Adrenal gland (tissue), 9 donors: ENCODE measurements at regions not wholly inside any gene's neighbourhood (a gene's known extent, or its start where the extent isn't known, plus 50 kb on each side); places are given as distances from the start of the nearest gene placed in this dataset.

Experiments
- DNase-seq, 7 donors: peaks; one replicate each; pipeline ENCODE4 v3.0.0-alpha.2; 2019 to 2020
- H3K27ac ChIP-seq, 5 donors: fragments of 200-600 bp; sonication (generic) in 4 of 5; 1 replicate in 3 of 5; 2 replicates in 2 of 5; pipeline versions ENCODE4 v1.5.1 to v1.8.0; 2016 to 2020; ENCODE audit warnings: mild to moderate bottlenecking in 1 of 5
- H3K27me3 ChIP-seq: fragments of 200-600 bp; 2 replicates; pipeline ENCODE4 v1.8.0; 2021
- H3K36me3 ChIP-seq, 2 donors: fragments of 200-600 bp; replicated peaks in 1 of 2; 1 replicate in 1 of 2; 2 replicates in 1 of 2; pipeline versions ENCODE4 v1.5.1 to v1.8.0; 2018 to 2022
- H3K4me1 ChIP-seq, 2 donors: fragments of 200-600 bp; replicated peaks in 1 of 2; 1 replicate in 1 of 2; 2 replicates in 1 of 2; pipeline versions ENCODE4 v1.5.1 to v1.8.0; 2018 to 2021
- H3K4me3 ChIP-seq, 4 donors: fragments of 200-600 bp; sonication (generic) in 3 of 4; one replicate each; pipeline ENCODE4 v1.5.1; 2016 to 2018
- H3K9me3 ChIP-seq, 3 donors: fragments of 200-600 bp; sonication (generic) in 1 of 3; replicated peaks in 1 of 3; 1 replicate in 2 of 3; 2 replicates in 1 of 3; pipeline versions ENCODE4 v1.5.1 to v1.8.0; 2016 to 2021
- CTCF ChIP-seq, 6 experiments: fragments of 450-650 bp in 4 of 6; fragments of 200-600 bp in 2 of 6; sonication (generic) in 1 of 6; IDR thresholded peaks; 1 replicate in 5 of 6; 2 replicates in 1 of 6; pipeline versions ENCODE4 v1.5.1 to v1.8.0; 2016 to 2021; ENCODE audit warnings: antibody characterized with exemption in 6 of 6, mild to moderate bottlenecking in 2 of 6, moderate library complexity in 1 of 6
- POLR2A ChIP-seq, 2 donors: fragments of 450-650 bp; IDR thresholded peaks; one replicate each; pipeline ENCODE4 v1.6.1; 2017; ENCODE audit warnings: antibody characterized with exemption in 2 of 2, mild to moderate bottlenecking in 2 of 2, moderate library complexity in 1 of 2
- WGBS, 4 donors: extraction: QIAGEN DNeasy Blood & Tissue Kit in 2 of 4; methylation state at CpG; one replicate each; pipeline versions ENCODE4 v1.1.5 to v1.1.7; 2013 to 2017; 5-methylcytosine and 5-hydroxymethylcytosine counted together
- intact Hi-C, 2 donors: fragments of 100-400 bp; cut with DNase I; formaldehyde crosslinking; loops; one replicate each; pipeline versions ENCODE4 v1.14.1 to v1.15.0; 2022 to 2023
- donor health status: healthy with polysubstance abuse.
- donor health status: Bipolar disorder and iron deficiency.
- donor health status: DM: yes; HTN: yes; CAD: no.
- donor health status: DM: no; HTN: no; CAD: no.
- donor health status: DM: no; HTN: no; CAD: no.

- H3K9me3 ChIP-seq = no peaks in the 10 kb centered on the region
- intact Hi-C loops = no loop called here
- H3K27me3 ChIP-seq = no peaks in the 10 kb centered on the region
- no peak for DNase-seq
- no peaks in the 10 kb centered on the region for H3K36me3 ChIP-seq
- TF ChIP-seq POLR2A (IDR thresholded peaks at IDR 0.05) = no peak
- TF ChIP-seq CTCF (IDR thresholded peaks at IDR 0.05) = no peak
- no peaks in the 10 kb centered on the region for H3K4me1 ChIP-seq
- H3K27ac ChIP-seq = no peak overlapping the region
- no peak overlapping the region for H3K4me3 ChIP-seq
These were observed 1413.7 kb upstream of the TMEFF2 start for GRCh38 chr2:193608451-193608850.

DNA sequence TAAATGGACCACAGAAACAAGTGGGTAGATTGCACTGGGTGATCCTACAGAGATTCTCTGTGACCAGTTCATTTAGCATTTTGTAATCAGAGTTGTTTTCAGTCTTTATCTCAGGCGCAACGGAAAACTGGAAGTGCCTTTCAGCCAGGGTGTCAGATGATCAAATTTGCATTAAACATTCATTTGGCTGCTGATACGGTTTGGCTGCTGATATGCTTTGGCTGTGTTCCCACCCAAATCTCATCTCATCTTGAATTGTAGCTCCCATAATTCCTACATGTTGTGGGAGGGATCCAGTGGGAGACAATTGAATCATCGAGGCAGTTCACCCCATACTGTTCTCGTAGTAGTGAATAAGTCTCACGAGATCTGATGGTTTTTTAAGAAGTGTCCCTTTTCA lies 1396.1 kb upstream of the TMEFF2 start:
- H3K4me1 ChIP-seq = no peaks in the 10 kb centered on the region
- TF ChIP-seq CTCF (IDR thresholded peaks at IDR 0.05) = no peak
- TF ChIP-seq POLR2A (IDR thresholded peaks at IDR 0.05) = no peak
- WGBS, 4 donors = 73 to 84% (median 81%) methylated on average over 6 of the region's 6 CpGs
- no peak overlapping the region for H3K27ac ChIP-seq
- intact Hi-C loops = no loop called here
- DNase-seq = no peak
- peaks cover 0 to 6% (median 0%) of the 10 kb centered on the region in 3 donors for H3K9me3 ChIP-seq
- no peak overlapping the region for H3K4me3 ChIP-seq
- no peaks in the 10 kb centered on the region for H3K36me3 ChIP-seq
- H3K27me3 ChIP-seq = no peaks in the 10 kb centered on the region

DNA sequence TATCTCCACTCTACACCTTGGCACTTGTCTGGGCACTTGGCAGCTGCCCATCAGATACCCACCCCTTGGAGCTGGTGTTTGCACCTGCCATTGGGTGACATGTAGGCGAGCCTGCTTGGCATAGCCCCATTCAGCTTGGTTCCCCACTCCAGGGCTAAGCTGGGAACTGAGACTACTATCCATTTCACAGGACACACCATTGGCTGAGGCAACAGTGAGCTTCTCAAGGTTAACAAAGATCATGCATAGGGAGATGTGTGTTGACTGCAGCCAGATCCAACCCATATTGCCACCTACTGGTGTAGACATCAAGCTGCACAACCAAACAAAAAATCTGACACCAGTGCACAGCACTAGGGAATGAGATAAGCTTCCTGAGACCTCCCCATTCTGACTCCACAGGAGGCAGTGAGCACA lies 1389.8 kb upstream of the TMEFF2 start:
- Histone ChIP-seq H3K9me3 (no peaks in the 10 kb centered on the region), H3K4me1 (no peaks in the 10 kb centered on the region), H3K27ac (no peak overlapping the region), H3K36me3 (no peaks in the 10 kb centered on the region), H3K27me3 (no peaks in the 10 kb centered on the region), H3K4me3 (no peak overlapping the region)
- intact Hi-C loops = no loop called here
- TF ChIP-seq POLR2A (IDR thresholded peaks at IDR 0.05) = no peak
- TF ChIP-seq CTCF (IDR thresholded peaks at IDR 0.05) = no peak
- 83 to 100% (median 96%) methylated on average over 1 of the region's 1 CpG for WGBS, 4 donors
- no peak for DNase-seq

- TF ChIP-seq POLR2A (IDR thresholded peaks at IDR 0.05) (no peak), CTCF (IDR thresholded peaks at IDR 0.05) (no peak)
- Histone ChIP-seq H3K27me3 (no peaks in the 10 kb centered on the region), H3K36me3 (no peaks in the 10 kb centered on the region), H3K4me1 (no peaks in the 10 kb centered on the region), H3K27ac (no peak overlapping the region), H3K4me3 (no peak overlapping the region), H3K9me3 (no peaks in the 10 kb centered on the region)
- no peak for DNase-seq
- intact Hi-C loops = no loop called here
- WGBS, 4 donors = 61 to 71% (median 68%) methylated on average over 9 of the region's 9 CpGs
These were observed 1389.1 kb upstream of the TMEFF2 start for GRCh38 chr2:193583638-193584400.
